Activated CD4-positive, CD25-positive, alpha-beta regulatory T cell treated with anti-CD3 and anti-CD28 coated beads, Interleukin-2, amount 50 U/mL, for 72 hours (primary cell): ENCODE measurements at regions not wholly inside any gene's neighbourhood (a gene's known extent, or its start where the extent isn't known, plus 50 kb on each side); places are given as distances from the start of the nearest gene placed in this dataset.

Experiments
- DNase-seq: peaks from one replicate; pipeline ENCODE4 v3.0.0; 2021

- DNase-seq = no peak
These were observed 287.4 kb downstream of the PCDH17 start for GRCh38 chr13:57918913-57919312.

- DNase-seq = no peak
These were observed 293.7 kb downstream of the PCDH17 start for GRCh38 chr13:57925250-57925649.

- DNase-seq = no peak
These were observed 294.2 kb downstream of the PCDH17 start for GRCh38 chr13:57925751-57926150.

GRCh38 chr13:57932061-57932460 lies 300.5 kb downstream of the PCDH17 start:
- DNase-seq = no peak

- DNase-seq = no peak
These were observed 302.1 kb downstream of the PCDH17 start for GRCh38 chr13:57933606-57934005.

GRCh38 chr13:57935965-57936364 lies 304.4 kb downstream of the PCDH17 start:
- DNase-seq = no peak

- no peak for DNase-seq
These were observed 314.8 kb downstream of the PCDH17 start for GRCh38 chr13:57946361-57946760.

- DNase-seq = no peak
These were observed 317.3 kb downstream of the PCDH17 start for GRCh38 chr13:57948884-57949283.

- DNase-seq = no peak
These were observed 338.4 kb downstream of the PCDH17 start for GRCh38 chr13:57969951-57970350.

- DNase-seq = no peak
These were observed 338.9 kb downstream of the PCDH17 start for GRCh38 chr13:57970404-57970803.

- DNase-seq = no peak
These were observed 351.2 kb downstream of the PCDH17 start for GRCh38 chr13:57982782-57983181.

- DNase-seq = no peak
These were observed 356.7 kb downstream of the PCDH17 start for GRCh38 chr13:57988276-57988675.

GRCh38 chr13:57991041-57991440 lies 359.5 kb downstream of the PCDH17 start:
- no peak for DNase-seq

GRCh38 chr13:57992416-57992815 lies 360.9 kb downstream of the PCDH17 start:
- DNase-seq = no peak

- DNase-seq = no peak
These were observed 365.2 kb downstream of the PCDH17 start for GRCh38 chr13:57996717-57997116.

- DNase-seq = no peak
These were observed 373.2 kb downstream of the PCDH17 start for GRCh38 chr13:58004751-58005150.

- no peak for DNase-seq
These were observed 386.5 kb downstream of the PCDH17 start for GRCh38 chr13:58018020-58018419.

GRCh38 chr13:58018865-58019264 lies 387.3 kb downstream of the PCDH17 start:
- no peak for DNase-seq

- no peak for DNase-seq
These were observed 392.6 kb downstream of the PCDH17 start for GRCh38 chr13:58024103-58024502.

GRCh38 chr13:58025821-58026220 lies 394.3 kb downstream of the PCDH17 start:
- no peak for DNase-seq

GRCh38 chr13:58032676-58033460 lies 401.3 kb downstream of the PCDH17 start:
- DNase-seq = no peak

- no peak for DNase-seq
These were observed 412.4 kb downstream of the PCDH17 start for GRCh38 chr13:58043971-58044370.

- no peak for DNase-seq
These were observed 417.1 kb downstream of the PCDH17 start for GRCh38 chr13:58048670-58049069.

- no peak for DNase-seq
These were observed 419.9 kb downstream of the PCDH17 start for GRCh38 chr13:58051396-58051795.

- DNase-seq = no peak
These were observed 420.3 kb downstream of the PCDH17 start for GRCh38 chr13:58051807-58052375.
